HG02870 (cell line): ENCODE measurements at regions not wholly inside any gene's neighbourhood (a gene's known extent, or its start where the extent isn't known, plus 50 kb on each side); places are given as distances from the start of the nearest gene placed in this dataset.
A peak's percentile ranks its signal among the peaks of the same experiment; 100 is the strongest.

ENCODE experiments used
- ATAC-seq: cut with Tn5 transposase; IDR thresholded peaks from one replicate; pipeline ENCODE4 v1.9.1; 2021; ENCODE audit warnings: mild to moderate bottlenecking, moderate library complexity; ENCODE audit not compliant: unreplicated experiment

- no peak for ATAC-seq
Measured at GRCh38 chr2:147792966-147793617, 51.7 kb upstream of the ACVR2A start.

- no peak for ATAC-seq
Measured at GRCh38 chr2:147790580-147790979, 54.2 kb upstream of the ACVR2A start.

- ATAC-seq = no peak
Measured at GRCh38 chr2:147789720-147790119, 55.1 kb upstream of the ACVR2A start.

GRCh38 chr2:147789287-147789686 lies 55.5 kb upstream of the ACVR2A start:
- no peak for ATAC-seq

GRCh38 chr2:147782141-147782930 lies 62.5 kb upstream of the ACVR2A start:
- ATAC-seq = no peak

GRCh38 chr2:147779440-147779839 lies 65.4 kb upstream of the ACVR2A start:
- ATAC-seq = no peak

GRCh38 chr2:147777394-147777793 lies 67.4 kb upstream of the ACVR2A start:
- no peak for ATAC-seq

GRCh38 chr2:147774805-147775204 lies 70.0 kb upstream of the ACVR2A start:
- ATAC-seq = no peak

- ATAC-seq = no peak
Measured at GRCh38 chr2:147773479-147773878, 71.3 kb upstream of the ACVR2A start.

- ATAC-seq = no peak
Measured at GRCh38 chr2:147772781-147773180, 72.0 kb upstream of the ACVR2A start.

GRCh38 chr2:147763861-147764260 lies 81.0 kb upstream of the ACVR2A start:
- no peak for ATAC-seq

- ATAC-seq = no peak
Measured at GRCh38 chr2:147760984-147761383, 83.8 kb upstream of the ACVR2A start.

- ATAC-seq = no peak
Measured at GRCh38 chr2:147759536-147759935, 85.3 kb upstream of the ACVR2A start.

GRCh38 chr2:147758821-147759220 lies 86.0 kb upstream of the ACVR2A start:
- ATAC-seq = no peak

- ATAC-seq = no peak
Measured at GRCh38 chr2:147756069-147756468, 88.8 kb upstream of the ACVR2A start.

GRCh38 chr2:147740211-147740927 lies 104.5 kb upstream of the ACVR2A start:
- no peak for ATAC-seq

GRCh38 chr2:147739508-147739907 lies 105.3 kb upstream of the ACVR2A start:
- no peak for ATAC-seq

GRCh38 chr2:147718831-147719230 lies 126.0 kb upstream of the ACVR2A start:
- ATAC-seq = no peak

GRCh38 chr2:147716906-147717305 lies 127.9 kb upstream of the ACVR2A start:
- no peak for ATAC-seq

GRCh38 chr2:147715807-147716206 lies 129.0 kb upstream of the ACVR2A start:
- ATAC-seq = peak; percentile 86

GRCh38 chr2:147714582-147714981 lies 130.2 kb upstream of the ACVR2A start:
- ATAC-seq = no peak

GRCh38 chr2:147713349-147713748 lies 131.5 kb upstream of the ACVR2A start:
- ATAC-seq = no peak
